ENCODE measurements at regions not wholly inside any gene's neighbourhood (a gene's known extent, or its start where the extent isn't known, plus 50 kb on each side); places are given as distances from the start of the nearest gene placed in this dataset.

DNA sequence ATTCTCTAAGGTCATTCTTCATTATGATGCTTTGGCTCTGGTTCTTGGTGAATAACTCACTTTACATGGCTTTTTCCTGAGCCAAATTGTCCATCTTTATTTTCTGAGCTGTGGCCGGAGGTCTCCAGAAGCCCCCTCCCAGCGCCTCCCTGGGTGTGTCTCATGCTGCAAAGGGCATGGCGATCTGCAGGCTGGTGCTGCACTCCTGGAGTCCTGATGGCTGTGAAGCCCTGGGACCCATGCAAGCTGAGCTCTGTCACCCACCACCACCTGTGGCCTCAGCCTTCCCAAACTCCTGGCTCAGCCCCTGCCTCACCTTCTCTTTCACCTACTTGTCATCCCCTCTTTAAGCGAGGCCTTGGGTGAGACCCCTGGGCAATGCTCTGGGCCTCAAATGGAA lies 96.9 kb downstream of the CEBPB start:
- no peak for DNase-seq

DNA sequence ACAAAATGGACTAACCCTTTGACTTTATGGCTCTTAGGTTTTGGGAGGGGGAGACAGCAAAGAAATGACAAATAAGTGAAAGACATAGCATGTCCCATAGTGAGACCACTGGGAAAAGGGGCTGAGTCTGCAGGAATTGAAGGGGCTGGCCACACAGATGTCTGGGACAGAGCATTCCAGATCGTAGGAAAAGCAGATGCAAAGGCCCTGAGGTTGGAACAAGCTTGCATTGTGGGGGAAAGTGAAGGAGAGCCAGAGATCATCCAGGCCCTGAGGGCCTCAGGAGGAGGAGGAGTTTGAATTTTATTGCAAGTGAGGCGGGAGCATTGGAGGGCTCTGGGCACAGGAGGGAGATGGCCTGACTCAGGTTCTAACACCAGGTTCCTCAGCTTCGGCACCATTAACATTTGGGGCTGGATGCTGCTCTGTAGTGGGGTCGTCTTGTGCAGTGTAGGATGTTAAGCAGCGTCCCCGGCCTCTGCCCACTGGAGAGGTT lies 97.5 kb downstream of the CEBPB start:
- DNase-seq: no peak

DNA sequence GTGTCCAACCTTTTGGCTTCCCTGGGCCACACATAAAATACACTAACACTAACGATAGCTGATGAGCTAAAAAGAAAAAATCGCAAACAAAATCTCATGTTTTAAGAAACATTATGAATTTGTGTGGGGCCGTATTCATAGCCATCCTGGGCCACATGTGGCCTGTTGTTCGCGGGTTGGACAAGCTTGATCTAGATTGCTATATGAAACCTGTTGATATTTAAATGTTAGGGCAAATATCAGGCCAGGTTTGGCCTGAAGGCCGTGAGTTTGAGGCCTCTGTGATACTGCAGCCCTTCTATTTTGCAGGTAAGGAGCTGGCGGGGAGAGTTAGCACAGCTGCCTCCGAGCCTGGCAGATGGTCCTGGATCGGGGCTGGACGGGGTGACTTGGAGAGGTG lies 99.0 kb downstream of the CEBPB start:
- no peak for DNase-seq

DNA sequence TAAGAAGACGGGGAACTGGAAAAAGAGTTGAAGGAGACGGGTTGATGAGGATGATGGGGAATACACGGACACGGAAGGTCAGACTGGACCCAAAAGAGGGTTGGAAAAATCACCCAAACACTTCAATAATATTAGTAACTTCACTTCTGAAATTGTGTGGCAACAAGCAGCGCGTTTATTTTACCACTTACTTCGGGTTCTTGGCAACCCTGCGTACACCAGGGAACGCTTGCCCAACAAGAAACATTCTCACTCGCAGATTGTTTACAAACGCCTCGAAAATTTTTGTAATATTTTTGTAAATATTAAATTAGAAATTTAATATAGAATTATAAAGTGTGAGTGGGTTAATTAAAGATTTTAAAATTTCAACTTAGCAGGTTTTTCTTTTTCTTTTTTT lies 99.5 kb downstream of the CEBPB start:
- DNase-seq: no peak

DNA sequence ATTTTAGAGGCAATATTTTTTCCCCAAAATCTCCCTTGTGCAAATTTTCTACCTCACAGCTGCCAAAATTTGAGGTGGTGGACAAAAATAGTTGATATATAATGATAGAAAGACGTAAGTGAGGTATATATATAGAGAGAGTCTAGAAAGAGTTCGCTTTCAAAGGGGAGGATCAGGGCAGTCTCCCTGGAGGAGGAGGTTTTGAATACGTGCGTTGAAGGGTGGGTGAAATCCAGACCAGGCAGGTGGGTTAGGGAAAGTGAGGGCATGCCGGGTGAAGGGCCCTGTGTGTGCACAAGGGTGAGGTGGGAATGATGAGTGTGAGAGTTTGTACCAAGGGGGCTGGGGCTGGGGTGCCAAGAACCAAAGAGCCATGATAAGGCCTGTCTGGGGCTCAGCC lies 100.2 kb downstream of the CEBPB start:
- no peak for DNase-seq

DNA sequence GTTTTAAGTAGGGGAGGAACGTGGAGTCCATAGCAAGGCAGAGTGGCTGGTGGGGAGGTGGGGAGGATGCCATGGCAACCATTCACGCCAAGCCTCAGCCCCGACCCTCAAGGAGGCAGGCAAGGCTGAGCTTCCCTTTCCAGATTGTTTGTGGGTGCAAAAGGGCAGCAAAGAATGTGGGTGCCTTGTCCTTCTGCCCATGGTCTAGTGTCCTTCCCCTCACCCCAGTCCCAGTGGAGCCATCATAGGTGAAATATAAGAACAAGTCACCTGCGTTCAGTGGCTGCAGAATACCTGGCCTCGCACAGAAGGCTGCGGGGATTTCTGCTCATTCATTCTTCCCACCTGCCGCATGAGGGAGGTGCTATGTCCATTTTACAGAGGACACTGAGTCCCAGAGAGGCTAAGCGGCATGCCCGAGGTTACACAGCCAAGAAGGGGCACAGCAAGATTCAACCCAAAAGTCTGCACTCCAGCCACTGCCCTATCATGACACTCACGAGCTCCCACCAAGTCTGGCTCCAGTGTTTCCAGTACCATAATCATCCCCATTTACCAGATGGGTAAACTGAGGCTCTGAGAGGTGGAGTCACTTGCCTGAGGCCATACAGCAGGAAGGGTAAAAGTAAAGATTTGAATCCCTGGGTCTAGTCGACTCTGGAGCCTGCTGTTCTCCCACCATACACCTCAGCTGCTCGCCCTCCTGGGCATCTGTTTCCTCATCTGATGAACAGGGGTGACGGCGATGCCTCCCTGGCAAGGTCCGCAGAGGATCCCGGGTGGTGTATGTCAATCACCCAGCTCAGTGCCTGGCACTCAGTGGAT lies 100.8 kb downstream of the CEBPB start:
- no peak for DNase-seq

DNA sequence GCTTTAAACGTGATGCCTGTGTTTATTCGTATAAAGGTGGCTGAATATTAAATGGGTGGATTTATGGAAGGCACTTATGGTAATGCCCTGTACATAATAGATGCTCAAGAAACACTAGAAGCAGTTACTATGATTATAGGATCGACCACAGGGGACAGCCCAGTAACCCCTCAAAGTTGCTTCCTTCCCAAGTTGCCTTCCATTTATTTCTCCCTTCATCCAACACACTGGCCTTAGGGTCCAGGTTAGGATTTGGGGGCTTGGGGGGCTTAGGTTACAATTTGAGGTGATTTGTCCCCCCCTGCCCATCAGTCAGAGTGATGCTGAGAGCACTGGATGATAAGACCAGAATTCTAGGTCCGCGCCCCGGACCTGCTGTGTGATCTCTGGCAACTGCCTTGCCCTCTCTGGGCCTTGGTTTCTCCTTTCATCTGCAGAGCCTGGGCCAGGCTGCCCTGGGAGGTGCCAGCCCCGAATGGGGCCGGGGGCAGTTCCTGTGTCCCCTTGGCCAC lies 101.5 kb downstream of the CEBPB start:
- DNase-seq: no peak

DNA sequence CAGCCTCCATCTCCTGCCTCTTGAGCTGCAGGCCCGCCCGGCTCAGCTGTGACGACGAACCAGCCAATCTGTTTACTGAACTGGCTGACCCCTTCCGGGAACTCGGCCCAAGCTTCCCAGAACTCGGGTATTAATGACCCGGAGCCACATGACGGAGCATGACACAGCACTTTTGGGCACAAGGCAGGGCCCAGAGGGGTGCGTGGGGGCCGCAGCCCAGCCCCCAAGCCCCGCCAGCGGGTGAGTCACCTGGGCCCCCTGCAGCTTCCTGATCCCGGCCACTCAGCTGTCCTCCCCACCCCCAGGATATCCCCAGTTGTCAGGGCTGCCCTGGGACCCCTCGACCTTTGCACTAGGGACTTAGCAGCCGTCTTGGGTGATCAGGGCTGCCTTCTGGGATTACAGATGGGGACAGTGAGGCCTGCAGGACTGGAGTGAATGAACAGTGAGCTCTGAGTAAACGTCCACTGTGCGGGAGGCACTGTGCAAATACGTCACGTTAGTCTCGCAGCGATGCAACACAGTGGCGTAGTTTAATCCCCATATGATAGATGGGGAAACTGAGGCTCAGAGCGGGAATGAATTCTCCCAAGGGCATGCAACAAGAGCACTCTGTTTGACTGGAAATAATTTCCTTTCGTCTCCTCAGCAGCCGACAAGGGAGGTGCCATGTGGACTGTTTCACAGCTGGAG lies 102.1 kb downstream of the CEBPB start:
- peak; percentile 96 for DNase-seq

DNA sequence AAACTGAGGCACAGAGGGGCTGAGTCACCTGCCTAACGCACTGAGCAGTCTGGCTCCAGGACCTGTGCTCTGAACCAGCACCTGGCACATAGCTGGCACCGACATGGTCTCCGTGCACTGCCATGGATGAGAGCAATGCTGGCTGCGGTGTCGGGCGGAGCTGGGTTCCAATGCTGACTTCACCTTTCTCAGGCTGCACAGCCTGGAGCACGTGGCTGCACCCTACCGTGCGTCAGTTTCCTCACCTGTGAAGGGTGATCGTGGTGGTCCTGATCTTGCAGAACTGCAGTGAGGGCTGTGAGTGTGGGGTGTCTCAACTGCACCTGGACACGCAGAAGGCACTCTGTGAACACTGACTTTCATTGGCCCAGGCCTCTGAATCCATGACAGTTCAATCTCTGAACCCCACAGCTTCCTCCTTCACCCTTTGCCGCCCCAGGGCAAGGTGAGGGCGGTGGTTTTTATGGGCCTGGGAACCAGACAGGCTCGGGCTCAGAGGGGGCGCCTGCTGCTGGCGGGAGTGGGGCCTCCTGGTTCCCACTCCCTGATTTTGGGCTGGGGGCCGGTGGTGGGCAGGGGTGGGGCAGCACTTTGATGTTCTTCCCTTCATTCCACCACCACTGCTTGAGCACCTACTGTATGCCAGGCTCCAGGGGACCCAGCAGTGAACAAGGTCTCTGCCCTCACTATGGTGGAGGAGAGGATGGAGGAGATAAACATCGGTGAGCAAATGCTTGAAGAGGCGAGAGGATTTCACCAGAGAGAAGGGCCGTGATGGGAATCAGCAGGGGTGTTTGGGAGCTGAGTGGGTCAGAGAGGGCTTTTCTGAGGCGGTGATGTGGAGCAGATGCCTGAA lies 102.9 kb downstream of the CEBPB start:
- DNase-seq: no peak

DNA sequence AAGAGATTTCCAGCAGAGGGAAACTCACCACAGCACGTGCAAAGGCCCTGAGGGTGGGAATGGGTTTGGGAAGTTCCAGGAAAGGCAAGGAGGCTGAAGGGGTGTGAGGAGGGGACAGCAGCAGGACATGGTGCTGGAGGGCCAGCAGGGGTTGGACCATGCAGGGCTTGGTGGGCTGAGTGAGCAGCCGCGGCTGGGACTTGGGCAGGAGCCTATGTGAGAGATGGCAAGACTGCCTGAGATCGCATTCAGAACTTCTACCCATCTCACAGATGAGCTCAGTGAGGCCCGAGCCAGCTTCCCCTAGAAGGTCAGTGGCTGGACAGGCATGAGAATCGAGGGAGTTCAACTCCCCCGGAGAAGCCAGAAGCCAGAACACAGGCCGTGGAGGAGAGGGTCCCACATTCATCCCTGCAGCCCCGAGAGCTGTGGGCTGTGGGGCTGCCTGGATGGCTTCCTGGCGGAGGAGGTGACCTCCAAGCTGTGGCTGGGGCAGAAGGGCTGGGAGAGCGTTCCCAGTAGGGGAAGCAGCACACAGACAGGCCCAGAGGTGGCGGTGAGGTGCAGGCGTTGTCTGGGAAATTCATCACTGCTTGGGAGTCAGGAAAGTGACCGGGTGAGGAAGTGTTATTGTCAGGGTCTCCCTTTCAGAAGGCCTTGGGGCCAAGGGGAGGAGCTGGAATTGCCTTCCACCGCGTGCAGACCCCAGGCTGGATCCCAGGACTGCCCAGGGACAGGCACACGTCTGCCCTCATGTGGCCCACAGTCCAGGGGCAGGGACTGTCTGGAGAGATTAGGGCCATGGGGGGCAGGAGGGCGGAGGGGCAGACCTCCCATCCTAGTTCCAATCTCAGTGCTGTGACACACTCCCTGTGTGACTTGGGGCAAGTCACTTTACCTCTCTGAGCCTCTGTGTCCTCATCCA lies 103.8 kb downstream of the CEBPB start:
- DNase-seq: no peak

DNA sequence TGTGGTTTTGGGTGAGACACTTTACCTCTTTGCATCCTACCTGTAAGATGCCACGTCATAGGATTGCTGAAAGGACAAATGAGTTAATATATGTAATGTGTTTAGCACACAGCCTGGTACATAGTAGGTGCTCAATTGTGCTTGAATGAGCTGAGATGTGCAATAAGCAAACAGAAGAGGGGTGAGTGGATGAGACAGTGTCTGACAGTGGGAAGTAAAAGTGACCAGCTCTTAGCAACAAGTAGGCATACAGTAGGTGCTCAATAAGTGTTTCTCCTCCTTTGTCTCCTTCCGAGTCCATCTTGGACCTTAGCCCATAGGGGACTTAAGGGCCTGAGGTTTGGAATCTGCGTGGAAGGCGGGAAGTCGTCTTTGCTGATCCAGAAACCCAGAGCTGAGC lies 104.7 kb downstream of the CEBPB start:
- no peak for DNase-seq

DNA sequence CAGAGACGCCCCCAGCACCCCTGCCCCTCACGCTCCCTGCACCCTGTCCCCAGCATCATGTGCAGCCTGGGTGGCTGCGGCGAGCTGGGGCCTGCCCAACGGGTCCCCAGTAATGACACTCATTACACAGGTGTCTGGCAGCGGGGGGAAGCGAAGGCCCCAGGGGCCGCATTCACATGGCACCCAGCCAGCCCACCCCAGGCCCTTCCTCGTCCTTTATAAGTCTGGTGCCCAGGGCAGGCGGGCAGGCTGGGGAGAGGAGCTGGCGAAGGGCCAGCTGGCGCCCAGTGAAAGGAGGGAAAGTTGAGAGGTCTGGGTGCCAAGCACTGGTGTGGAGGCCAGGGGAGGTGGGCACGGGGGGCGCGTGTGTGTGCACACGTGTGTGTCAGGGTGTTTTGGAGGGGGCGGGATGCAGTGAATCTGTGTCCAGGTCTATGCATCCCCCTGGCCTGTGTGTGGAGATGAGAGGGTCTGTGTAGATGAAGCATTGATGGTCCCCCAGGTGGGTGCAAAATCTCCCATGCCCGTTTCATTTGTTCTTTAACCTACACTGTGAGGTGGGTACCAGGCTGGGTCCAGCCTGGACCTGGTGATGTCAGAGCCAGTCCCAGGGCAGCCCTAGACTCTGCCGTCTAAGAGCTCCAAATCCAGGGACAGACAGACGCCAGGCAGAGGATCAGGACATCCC lies 105.3 kb downstream of the CEBPB start:
- no peak for DNase-seq

DNA sequence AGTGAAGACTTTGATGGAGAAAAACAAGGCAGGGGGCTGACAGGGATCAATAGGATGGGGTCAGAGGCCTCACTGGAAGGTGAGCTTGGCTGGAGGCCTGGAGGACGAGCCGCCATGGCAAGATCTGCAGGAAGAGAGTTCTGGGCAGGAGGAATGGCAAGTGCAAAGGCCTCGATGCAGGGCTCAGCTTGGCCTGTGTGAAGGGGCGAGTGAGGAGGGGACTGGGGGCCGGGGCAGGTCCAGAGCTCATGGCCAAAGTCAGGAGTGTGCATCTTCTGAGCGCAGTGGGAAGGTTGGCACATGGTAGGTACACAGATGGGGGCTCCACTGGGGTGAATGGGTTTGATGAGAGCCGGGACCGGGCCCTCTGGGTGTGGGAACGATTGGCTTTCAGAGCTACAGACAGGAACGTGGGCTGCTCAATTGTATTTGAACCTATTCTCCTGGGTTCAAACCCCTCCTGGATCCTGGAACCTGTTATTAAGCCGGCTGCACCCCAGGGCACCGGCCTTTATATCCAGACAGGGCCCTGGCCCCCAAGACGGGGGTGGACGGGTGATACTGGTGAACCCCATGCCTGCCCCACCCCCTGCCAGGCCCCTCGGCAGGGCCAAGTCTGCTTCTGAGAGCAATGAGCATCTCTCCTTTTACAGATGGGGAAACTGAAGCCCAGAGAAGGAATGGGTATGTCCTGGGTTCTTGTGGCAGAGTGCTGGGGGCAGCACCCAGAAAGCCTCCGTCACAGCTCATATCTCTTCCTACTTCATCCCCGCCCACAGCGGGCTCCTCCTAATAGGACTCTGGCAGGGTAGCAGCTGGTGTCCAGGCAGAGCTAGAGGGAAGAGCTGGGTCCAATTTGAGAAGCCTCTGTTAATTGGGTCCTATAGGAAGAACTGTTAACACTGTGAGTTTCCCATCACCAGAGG lies 106.1 kb downstream of the CEBPB start:
- no peak for DNase-seq

DNA sequence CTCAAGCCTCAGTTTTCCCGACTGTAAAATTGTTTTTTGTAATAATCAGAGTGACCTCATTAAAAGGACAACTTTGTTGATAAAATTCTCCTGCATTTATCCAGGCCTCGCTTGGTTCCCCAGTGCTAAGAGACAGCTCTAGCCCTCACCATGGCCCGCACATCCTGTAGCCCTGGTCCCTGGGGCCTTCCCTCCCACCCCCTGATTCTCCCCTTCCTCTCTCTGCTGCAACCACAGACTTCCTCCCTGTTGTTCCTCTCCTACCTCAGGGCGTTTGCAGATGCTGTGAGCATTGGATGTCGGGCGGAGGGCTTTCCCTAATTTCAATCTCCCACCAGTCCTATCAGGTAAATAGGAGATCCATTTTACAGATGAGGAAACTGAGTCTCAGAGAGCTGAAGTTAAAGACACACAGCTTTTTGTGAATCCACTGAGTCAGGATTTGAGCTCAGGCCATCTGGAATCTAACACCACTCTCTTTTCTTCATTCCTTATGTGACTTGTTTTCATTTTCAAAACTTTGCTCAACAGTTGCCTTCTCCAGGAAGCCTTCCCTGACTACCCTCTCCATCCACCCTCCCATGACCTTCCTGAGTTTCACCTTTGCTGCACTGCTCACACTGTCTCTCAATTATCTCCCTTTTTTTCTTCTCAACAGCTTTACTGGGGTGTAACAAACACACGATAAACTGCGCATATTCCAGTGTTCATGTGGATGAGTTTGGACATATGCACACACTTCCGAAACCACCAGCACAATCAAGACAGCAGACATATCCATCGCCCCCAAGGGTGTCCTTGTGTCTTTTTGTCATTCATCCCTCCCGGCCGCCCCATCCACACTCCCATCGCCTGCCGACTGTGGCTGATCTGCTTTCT lies 107.1 kb downstream of the CEBPB start:
- DNase-seq: no peak

DNA sequence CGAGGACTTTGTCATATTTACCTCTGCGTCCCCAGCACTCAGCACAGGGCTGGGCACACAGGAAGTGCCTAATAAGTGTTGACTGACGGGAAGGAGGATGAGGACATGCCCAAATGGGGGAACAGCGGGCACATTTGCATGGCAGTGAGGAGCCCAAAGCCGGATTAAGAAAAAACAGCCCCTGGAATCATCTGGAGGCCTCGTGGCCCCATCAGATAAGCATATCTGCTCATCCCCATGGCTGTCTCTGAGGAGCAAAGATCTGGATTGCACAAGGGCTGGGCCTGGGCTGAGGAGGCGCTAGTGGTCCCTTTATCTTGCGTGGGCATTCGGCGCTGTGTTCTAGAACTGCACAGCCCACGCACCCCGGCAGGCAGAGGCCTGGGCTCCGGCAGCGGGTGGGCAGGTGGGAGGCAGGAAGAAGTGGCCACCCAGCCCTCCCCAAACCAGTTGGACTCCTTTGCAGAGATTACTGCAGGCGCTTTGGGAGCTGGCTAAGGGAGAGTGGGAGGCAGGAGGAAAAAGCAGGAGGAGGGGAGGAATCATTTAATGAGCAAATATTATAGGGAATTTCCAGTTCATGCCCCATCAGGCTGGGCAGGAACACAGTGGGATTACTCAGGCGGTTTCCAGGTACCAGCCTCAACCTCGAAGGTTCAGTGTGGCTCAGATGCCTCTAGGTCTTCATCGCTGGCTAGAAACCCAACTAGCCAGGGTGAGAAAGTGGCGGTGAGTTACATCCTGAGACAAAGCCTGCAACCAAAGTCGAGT lies 108.1 kb downstream of the CEBPB start:
- DNase-seq: no peak

DNA sequence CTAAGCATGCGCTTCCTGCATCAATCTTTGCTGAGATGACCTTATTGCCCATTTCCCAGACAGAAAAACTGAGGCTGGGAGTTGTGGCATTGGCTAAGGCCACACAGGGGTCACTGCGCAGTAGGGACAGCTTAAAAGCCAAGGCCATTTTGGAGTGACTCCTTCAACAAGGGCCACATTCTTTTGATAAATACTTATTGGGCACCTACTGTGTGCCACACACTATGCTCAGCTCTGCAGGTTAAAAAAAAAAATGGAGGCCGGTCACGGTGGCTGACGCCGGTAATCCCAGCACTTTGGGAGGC lies 108.6 kb downstream of the CEBPB start:
- no peak for DNase-seq

DNA sequence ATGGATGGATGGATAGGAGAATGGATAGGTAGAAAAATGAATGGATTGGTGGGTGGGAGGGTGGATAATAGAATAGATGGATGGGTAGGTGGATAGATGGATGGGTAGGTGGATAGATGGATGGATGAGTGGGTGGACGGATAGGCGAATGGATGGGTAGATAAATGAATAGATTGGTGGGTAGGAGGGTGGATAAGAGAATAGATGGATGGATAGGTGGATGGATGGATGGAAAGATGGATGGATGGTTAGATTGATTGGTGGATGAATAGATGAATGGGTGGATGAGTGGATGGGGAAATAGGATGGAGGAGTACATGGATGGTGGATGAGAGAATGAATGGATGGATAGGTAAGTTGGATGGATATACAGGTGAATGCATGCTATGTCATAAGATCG lies 110.5 kb downstream of the CEBPB start:
- DNase-seq: no peak

DNA sequence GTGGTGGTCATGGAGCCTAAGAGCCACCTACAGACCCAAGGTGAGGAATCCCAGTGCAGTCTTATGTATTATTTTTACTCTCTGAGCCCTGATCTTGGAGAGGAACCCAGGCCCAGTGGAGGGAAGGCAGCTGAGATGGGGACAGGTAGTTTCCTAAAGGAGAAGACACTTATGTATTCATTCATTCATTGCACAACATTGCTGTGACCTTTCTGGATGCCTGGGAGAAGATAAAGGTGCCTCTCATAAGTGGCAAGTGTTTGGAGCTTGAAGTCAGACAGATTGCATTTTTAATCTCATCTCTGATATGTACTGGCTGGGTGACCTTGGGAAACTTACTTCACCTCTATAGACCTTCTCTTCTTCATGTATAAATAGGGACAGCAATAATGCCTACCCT lies 111.1 kb downstream of the CEBPB start:
- no peak for DNase-seq
